LNCaP clone FGC (cell line): ENCODE measurements at regions not wholly inside any gene's neighbourhood (a gene's known extent, or its start where the extent isn't known, plus 50 kb on each side); places are given as distances from the start of the nearest gene placed in this dataset.

Experiments used
- DNase-seq: peaks from one replicate; pipeline ENCODE4 v3.0.0-alpha.2; 2011; ENCODE audit warnings: low read depth
- H3K4me3 ChIP-seq: 2 replicates; pipeline ENCODE4 v1.5.1; 2011; ENCODE audit warnings: mild to moderate bottlenecking, low read depth, low read length, control low read depth
- CTCF ChIP-seq: IDR thresholded peaks from 2 replicates; pipeline ENCODE4 v1.5.1; 2012; ENCODE audit warnings: mild to moderate bottlenecking; ENCODE audit not compliant: control insufficient read depth, insufficient read depth; ENCODE audit errors: extremely low read depth

GRCh38 chr12:127771546-127771945 lies 495.4 kb upstream of the TMEM132C start:
- no peak for TF ChIP-seq CTCF
- no peak overlapping the region for H3K4me3 ChIP-seq
- no peak for DNase-seq

- TF ChIP-seq CTCF = no peak
- no peak for DNase-seq
- H3K4me3 ChIP-seq = no peak overlapping the region
Observed at GRCh38 chr12:127773520-127773919, 493.4 kb upstream of the TMEM132C start.

DNA sequence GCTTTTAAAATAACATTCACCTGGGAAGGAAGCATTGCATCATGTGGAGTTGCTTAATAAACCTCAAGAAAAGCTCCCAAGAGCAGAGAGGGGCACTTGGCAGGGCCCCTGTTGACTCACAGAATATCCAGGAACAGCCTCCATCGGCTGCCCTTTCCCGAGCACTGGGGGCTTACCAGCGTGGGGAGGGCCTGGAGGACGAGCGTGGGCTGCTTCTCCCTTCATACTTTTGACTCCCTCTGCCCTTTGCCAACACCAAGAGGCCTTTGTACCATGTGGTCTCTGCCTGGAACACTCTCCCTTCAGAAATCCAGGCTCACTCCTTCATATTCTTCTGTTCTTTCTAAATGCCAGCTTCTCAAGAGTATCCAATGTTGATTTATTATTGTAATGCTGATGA lies 492.1 kb upstream of the TMEM132C start:
- no peak for DNase-seq
- no peak overlapping the region for H3K4me3 ChIP-seq
- TF ChIP-seq CTCF = no peak

DNA sequence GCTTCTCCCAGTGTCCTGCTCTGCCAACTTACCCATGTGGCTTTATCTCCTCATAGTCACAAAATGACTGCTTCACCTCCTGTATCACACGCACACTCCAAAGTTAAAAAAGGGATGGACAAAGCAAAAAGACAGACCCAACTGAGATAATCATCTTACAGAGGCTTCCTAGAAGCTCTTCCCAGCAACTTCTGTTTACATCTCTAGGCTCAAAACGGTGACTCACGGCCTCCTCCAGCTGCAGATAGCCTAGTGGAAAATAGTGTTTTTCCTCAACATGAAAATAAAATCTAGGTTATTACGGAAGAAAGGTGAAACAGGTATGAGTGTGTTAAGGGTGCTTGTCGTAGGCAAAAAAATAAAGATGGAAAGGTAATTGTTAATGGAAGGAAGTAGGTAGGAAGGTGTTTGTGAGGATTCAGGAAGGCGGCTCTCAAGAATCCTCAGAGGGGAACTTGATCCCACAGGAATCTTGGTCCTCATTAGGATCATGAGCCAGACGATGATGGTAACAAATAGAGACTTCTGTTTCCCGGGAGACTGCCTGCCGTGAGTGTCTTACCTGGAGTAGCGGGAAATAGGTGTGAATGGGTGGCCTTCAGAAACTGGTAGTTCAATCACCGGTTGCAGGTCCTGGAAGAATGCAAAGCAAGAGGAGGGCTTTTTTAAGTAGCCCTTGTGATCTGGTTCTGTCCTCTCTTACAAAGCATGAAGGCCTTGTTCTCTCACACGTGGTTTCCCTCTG lies 487.5 kb upstream of the TMEM132C start:
- H3K4me3 ChIP-seq = no peak overlapping the region
- no peak for TF ChIP-seq CTCF

GRCh38 chr12:127780881-127781280 lies 486.1 kb upstream of the TMEM132C start:
- no peak overlapping the region for H3K4me3 ChIP-seq
- no peak for DNase-seq
- TF ChIP-seq CTCF = no peak

More for the DNA sequence above, 487.5 kb upstream of the TMEM132C start:
- no peak for DNase-seq

DNA sequence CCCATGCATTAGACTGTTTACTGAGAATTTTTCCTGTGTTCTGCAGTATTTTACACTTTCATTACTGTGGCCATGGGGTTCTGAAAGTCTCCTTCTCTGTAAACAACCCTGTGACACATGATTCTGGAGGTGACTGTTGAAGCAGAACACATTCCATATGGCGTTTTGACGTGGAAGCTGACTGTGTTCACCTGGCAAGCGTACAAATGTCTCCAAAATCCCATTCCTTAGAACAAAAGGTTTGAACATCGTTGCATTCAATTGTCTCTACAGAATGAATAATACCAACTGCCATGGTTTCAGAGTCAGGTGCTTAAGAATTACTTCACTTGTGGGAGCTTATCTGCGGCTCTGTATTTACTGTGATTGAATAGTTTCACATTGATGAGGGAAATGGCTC lies 485.6 kb upstream of the TMEM132C start:
- DNase-seq = no peak
- H3K4me3 ChIP-seq = no peak overlapping the region
- no peak for TF ChIP-seq CTCF

DNA sequence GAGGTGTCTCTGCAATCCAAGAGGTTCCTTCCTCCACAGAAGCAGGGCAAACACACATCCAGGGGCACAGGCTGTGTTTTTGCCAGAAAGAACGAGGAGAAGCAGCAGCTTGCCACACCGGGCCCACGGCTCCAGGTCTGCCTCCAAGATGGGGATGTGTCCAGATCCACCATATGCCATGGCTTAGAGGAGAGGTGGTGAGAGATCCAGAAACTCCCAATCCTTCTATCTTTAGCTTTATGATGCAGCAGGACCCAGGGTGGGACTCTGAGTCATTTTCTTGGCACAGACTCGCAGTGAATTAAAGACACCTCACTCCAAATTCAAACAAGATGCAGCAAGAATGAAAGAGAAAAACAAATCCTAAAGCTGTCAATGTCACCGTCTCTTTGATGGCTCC lies 481.4 kb upstream of the TMEM132C start:
- no peak for TF ChIP-seq CTCF
- no peak for DNase-seq
- H3K4me3 ChIP-seq = no peak overlapping the region
